ENCODE measurements at regions not wholly inside any gene's neighbourhood (a gene's known extent, or its start where the extent isn't known, plus 50 kb on each side); places are given as distances from the start of the nearest gene placed in this dataset.

DNA sequence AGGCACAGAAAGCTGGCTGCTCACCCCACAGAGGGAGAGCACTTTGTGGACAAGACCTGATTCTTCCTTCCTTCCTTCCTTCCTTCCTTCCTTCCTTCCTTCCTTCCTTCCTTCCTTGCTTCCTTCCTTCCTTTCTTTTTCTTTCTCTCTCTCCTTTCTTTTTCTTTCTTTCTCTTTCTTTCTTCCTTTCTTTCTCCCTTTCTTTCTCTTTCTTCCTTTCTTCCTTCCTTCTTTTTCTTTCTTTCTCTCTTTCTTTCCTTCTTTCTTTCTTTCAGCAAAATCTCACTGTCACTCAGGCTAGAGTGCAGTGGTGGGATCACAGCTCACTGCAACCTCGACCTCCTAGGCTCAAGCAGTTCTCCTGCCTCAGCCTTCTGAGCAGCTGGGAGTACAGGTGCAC is 263.9 kb downstream of the UQCRFS1 start:
- TF ChIP-seq, protein P1, sequence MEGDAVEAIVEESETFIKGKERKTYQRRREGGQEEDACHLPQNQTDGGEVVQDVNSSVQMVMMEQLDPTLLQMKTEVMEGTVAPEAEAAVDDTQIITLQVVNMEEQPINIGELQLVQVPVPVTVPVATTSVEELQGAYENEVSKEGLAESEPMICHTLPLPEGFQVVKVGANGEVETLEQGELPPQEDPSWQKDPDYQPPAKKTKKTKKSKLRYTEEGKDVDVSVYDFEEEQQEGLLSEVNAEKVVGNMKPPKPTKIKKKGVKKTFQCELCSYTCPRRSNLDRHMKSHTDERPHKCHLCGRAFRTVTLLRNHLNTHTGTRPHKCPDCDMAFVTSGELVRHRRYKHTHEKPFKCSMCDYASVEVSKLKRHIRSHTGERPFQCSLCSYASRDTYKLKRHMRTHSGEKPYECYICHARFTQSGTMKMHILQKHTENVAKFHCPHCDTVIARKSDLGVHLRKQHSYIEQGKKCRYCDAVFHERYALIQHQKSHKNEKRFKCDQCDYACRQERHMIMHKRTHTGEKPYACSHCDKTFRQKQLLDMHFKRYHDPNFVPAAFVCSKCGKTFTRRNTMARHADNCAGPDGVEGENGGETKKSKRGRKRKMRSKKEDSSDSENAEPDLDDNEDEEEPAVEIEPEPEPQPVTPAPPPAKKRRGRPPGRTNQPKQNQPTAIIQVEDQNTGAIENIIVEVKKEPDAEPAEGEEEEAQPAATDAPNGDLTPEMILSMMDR (IDR thresholded peaks at IDR 0.05) = no peak
- TF ChIP-seq POLR2AphosphoS5 (IDR thresholded peaks at IDR 0.05) (no peak), POLR2A (IDR thresholded peaks at IDR 0.05) (no peak)

Data from sigmoid colon (tissue), 4 donors.